Adrenal gland (tissue), 9 donors: ENCODE measurements at regions not wholly inside any gene's neighbourhood (a gene's known extent, or its start where the extent isn't known, plus 50 kb on each side); places are given as distances from the start of the nearest gene placed in this dataset.
A peak's percentile ranks its signal among the peaks of the same experiment; 100 is the strongest.

Experiments
- DNase-seq, 7 donors: peaks; one replicate each; pipeline ENCODE4 v3.0.0-alpha.2; 2019 to 2020
- H3K27ac ChIP-seq, 5 donors: fragments of 200-600 bp; sonication (generic) in 4 of 5; 1 replicate in 3 of 5; 2 replicates in 2 of 5; pipeline versions ENCODE4 v1.5.1 to v1.8.0; 2016 to 2020; ENCODE audit warnings: mild to moderate bottlenecking in 1 of 5
- H3K27me3 ChIP-seq: fragments of 200-600 bp; 2 replicates; pipeline ENCODE4 v1.8.0; 2021
- H3K36me3 ChIP-seq, 2 donors: fragments of 200-600 bp; replicated peaks in 1 of 2; 1 replicate in 1 of 2; 2 replicates in 1 of 2; pipeline versions ENCODE4 v1.5.1 to v1.8.0; 2018 to 2022
- H3K4me1 ChIP-seq, 2 donors: fragments of 200-600 bp; replicated peaks in 1 of 2; 1 replicate in 1 of 2; 2 replicates in 1 of 2; pipeline versions ENCODE4 v1.5.1 to v1.8.0; 2018 to 2021
- H3K4me3 ChIP-seq, 4 donors: fragments of 200-600 bp; sonication (generic) in 3 of 4; one replicate each; pipeline ENCODE4 v1.5.1; 2016 to 2018
- H3K9me3 ChIP-seq, 3 donors: fragments of 200-600 bp; sonication (generic) in 1 of 3; replicated peaks in 1 of 3; 1 replicate in 2 of 3; 2 replicates in 1 of 3; pipeline versions ENCODE4 v1.5.1 to v1.8.0; 2016 to 2021
- POLR2A ChIP-seq, 2 donors: fragments of 450-650 bp; IDR thresholded peaks; one replicate each; pipeline ENCODE4 v1.6.1; 2017; ENCODE audit warnings: antibody characterized with exemption in 2 of 2, mild to moderate bottlenecking in 2 of 2, moderate library complexity in 1 of 2
- WGBS, 4 donors: extraction: QIAGEN DNeasy Blood & Tissue Kit in 2 of 4; methylation state at CpG; one replicate each; pipeline versions ENCODE4 v1.1.5 to v1.1.7; 2013 to 2017; 5-methylcytosine and 5-hydroxymethylcytosine counted together
- intact Hi-C, 2 donors: fragments of 100-400 bp; cut with DNase I; formaldehyde crosslinking; loops; one replicate each; pipeline versions ENCODE4 v1.14.1 to v1.15.0; 2022 to 2023
- TF ChIP-seq, protein P1 (sequence below), 6 experiments: fragments of 450-650 bp in 4 of 6; fragments of 200-600 bp in 2 of 6; sonication (generic) in 1 of 6; IDR thresholded peaks; 1 replicate in 5 of 6; 2 replicates in 1 of 6; pipeline versions ENCODE4 v1.5.1 to v1.8.0; 2016 to 2021; ENCODE audit warnings: antibody characterized with exemption in 6 of 6, mild to moderate bottlenecking in 2 of 6, moderate library complexity in 1 of 6
- donor health status: healthy with polysubstance abuse.
- donor health status: Bipolar disorder and iron deficiency.
- donor health status: DM: yes; HTN: yes; CAD: no.
- donor health status: DM: no; HTN: no; CAD: no.
- donor health status: DM: no; HTN: no; CAD: no.

DNA sequence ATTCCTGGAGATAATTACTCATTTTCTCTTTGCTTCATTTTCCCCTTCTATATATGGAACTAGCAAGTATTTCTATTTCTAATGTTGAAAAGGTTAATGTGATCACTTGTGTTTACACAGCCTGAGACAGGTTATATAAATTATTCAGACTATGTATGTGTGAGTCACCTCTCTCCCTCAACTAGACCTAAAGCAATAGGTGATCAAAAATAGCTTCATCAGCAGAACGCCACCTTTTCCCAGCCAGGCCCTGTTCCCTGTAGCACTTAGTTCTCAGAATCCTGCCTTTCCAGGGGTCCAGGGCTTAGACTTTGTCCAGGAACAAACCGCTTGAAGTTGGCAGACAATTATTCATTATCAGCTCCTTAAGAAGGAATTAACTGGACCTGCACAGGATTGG, 125.3 kb upstream of the EXOC2 start:
- H3K9me3 ChIP-seq: no peaks in the 10 kb centered on the region
- TF ChIP-seq, protein P1, sequence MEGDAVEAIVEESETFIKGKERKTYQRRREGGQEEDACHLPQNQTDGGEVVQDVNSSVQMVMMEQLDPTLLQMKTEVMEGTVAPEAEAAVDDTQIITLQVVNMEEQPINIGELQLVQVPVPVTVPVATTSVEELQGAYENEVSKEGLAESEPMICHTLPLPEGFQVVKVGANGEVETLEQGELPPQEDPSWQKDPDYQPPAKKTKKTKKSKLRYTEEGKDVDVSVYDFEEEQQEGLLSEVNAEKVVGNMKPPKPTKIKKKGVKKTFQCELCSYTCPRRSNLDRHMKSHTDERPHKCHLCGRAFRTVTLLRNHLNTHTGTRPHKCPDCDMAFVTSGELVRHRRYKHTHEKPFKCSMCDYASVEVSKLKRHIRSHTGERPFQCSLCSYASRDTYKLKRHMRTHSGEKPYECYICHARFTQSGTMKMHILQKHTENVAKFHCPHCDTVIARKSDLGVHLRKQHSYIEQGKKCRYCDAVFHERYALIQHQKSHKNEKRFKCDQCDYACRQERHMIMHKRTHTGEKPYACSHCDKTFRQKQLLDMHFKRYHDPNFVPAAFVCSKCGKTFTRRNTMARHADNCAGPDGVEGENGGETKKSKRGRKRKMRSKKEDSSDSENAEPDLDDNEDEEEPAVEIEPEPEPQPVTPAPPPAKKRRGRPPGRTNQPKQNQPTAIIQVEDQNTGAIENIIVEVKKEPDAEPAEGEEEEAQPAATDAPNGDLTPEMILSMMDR (IDR thresholded peaks at IDR 0.05): no peak
- TF ChIP-seq POLR2A (IDR thresholded peaks at IDR 0.05): no peak
- intact Hi-C loops: no loop called here
- DNase-seq: no peak
- no peak overlapping the region for H3K27ac ChIP-seq
- H3K4me1 ChIP-seq: no peaks in the 10 kb centered on the region
- no peaks in the 10 kb centered on the region for H3K36me3 ChIP-seq
- 73 to 85% (median 80%) methylated on average over 2 of the region's 2 CpGs for WGBS, 4 donors
- peaks cover 4% of the 10 kb centered on the region for H3K27me3 ChIP-seq
- no peak overlapping the region for H3K4me3 ChIP-seq

DNA sequence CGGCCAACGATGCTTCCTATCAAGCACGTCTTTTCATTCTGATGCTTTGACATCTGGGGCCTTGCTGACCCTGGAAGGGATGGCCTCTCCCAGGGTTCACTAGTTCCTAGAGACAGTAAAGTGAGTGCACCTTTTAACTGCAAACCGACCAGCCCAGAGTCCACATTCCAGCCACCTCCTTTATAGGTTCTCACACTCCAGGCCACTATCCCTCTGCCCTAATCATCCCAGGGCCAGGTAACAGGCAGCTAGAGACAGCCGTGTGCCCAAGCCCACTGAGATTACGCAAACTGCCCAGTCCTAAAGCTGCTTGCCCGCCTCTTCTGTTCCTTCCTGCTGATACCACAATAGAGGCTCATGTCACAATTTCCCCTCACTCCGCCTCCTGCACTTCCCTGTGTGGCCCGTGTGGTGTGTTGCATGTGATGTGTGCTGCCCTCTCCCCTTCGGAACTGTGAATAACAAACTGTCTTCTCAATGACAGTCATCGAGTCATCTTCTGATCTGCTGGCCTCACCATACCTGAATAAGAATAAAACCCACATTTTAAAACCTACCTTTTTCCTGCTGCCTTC, 123.7 kb upstream of the EXOC2 start:
- intact Hi-C loops: no loop called here
- H3K4me3 ChIP-seq: no peak overlapping the region
- H3K4me1 ChIP-seq: no peaks in the 10 kb centered on the region
- H3K27me3 ChIP-seq: peaks cover 4% of the 10 kb centered on the region
- no peaks in the 10 kb centered on the region for H3K9me3 ChIP-seq
- TF ChIP-seq POLR2A (IDR thresholded peaks at IDR 0.05): no peak
- TF ChIP-seq, protein P1 (IDR thresholded peaks at IDR 0.05): no peak
- peak in 1 of 7 donors; percentile 2 for DNase-seq
- 53 to 74% (median 68%) methylated on average over 10 to 11 of the region's 11 CpGs for WGBS, 4 donors
- H3K27ac ChIP-seq: no peak overlapping the region
- H3K36me3 ChIP-seq: no peaks in the 10 kb centered on the region

DNA sequence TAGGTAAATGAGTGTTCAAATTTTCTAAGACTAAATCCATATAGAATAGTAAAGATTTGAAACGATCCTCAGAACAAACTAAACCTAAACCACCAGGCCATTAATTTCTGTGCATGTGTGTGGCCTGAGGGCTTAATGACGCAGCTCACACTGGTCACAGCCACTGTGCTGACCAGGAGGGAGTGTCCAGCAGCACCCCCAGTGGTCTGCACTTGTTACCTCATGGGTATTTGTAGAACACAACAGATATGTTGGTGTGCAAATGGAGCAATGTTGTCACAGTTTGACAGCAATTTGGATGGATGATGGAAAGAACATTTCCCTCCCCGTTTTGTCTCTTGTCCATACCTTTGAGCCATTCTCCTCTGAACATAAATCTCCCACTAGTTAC, 122.4 kb upstream of the EXOC2 start:
- 72 to 82% (median 75%) methylated on average over 3 of the region's 3 CpGs for WGBS, 4 donors
- H3K4me3 ChIP-seq: no peak overlapping the region
- H3K4me1 ChIP-seq: no peaks in the 10 kb centered on the region
- DNase-seq: no peak
- H3K27ac ChIP-seq: no peak overlapping the region
- intact Hi-C loops: no loop called here
- TF ChIP-seq, protein P1 (IDR thresholded peaks at IDR 0.05): no peak
- no peak for TF ChIP-seq POLR2A (IDR thresholded peaks at IDR 0.05)
- H3K9me3 ChIP-seq: no peaks in the 10 kb centered on the region
- no peaks in the 10 kb centered on the region for H3K36me3 ChIP-seq
- peaks cover 4% of the 10 kb centered on the region for H3K27me3 ChIP-seq

DNA sequence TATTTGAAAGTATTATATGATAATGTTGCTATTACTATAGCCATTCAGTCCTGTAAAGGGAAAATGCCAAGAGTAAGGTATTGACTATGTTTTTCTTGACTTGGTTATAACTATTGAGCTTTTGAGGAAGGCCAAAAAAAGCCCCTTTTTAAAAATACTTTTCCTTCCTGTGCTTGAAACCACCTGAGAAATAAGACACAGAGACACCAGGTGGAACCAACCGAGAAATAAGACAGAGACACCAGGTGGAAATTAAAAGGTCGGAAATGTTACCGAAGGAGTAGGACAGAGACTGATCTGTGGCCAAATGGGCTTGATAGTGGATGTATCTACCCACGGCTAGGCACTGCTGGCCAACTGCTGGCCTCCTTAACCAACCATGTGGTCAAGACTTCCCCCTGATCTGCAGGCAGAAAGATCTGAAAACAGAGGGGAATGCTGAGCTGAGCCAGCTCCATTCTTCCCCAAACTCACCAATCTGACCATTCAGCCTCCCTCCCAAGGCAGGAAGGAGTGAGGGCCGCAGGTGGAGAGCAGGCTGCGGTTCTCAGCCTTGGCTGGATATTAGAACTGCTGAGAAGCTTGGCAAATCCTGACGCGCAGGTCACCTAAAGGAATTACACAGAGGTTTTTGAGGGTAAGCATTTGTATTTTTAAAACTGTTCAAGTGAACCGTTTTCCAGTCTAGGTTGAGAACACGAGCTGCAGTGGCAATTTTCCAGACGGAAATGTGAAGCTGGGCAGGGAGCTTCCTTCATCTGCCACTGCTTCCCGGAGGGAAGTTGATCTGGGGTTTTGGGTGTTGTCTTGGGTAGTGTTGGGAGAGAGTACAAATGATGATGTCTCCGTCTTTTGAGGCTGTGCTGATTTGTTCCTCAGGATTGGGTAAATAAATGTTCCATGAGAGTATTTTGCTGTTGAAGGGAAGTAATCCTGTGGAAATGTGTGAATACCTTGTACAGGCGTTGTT, 121.7 kb upstream of the EXOC2 start:
- H3K36me3 ChIP-seq: no peaks in the 10 kb centered on the region
- H3K4me3 ChIP-seq: no peak overlapping the region
- H3K4me1 ChIP-seq: no peaks in the 10 kb centered on the region
- no peak for DNase-seq
- TF ChIP-seq, protein P1 (IDR thresholded peaks at IDR 0.05): no peak
- TF ChIP-seq POLR2A (IDR thresholded peaks at IDR 0.05): no peak
- no peaks in the 10 kb centered on the region for H3K9me3 ChIP-seq
- peaks cover 4% of the 10 kb centered on the region for H3K27me3 ChIP-seq
- 79 to 81% (median 79%) methylated on average over 14 of the region's 14 CpGs for WGBS, 4 donors
- H3K27ac ChIP-seq: no peak overlapping the region
- intact Hi-C loops: no loop called here
